Activated T-cell treated with anti-CD3 and anti-CD28 coated beads, Interleukin-2, amount 50 U/mL, for 4 hours (primary cell): ENCODE measurements at regions not wholly inside any gene's neighbourhood (a gene's known extent, or its start where the extent isn't known, plus 50 kb on each side); places are given as distances from the start of the nearest gene placed in this dataset.

ENCODE experiments used
- ATAC-seq, 2 donors: fragments of 200-7000 bp; cut with Tn5 transposase; one replicate each; pipeline ENCODE4 v1.10.0; 2021
- DNase-seq: peaks from one replicate; pipeline ENCODE4 v3.0.0-alpha.2; 2020
- H3K27me3 Mint-ChIP-seq: one replicate; pipeline ENCODE4 v1.8.0; 2021; ENCODE audit warnings: low read depth, mixed read lengths
- H3K36me3 Mint-ChIP-seq: one replicate; pipeline ENCODE4 v1.8.0; 2022; ENCODE audit warnings: mixed read lengths; ENCODE audit not compliant: insufficient read depth
- H3K4me1 Mint-ChIP-seq: one replicate; pipeline ENCODE4 v1.8.0; 2021; ENCODE audit warnings: low read depth, mixed read lengths
- H3K4me3 Mint-ChIP-seq: one replicate; pipeline ENCODE4 v1.8.0; 2021; ENCODE audit warnings: mild to moderate bottlenecking, moderate library complexity, mixed read lengths
- H3K9me3 Mint-ChIP-seq: one replicate; pipeline ENCODE4 v1.8.0; 2021; ENCODE audit warnings: mixed read lengths

DNA sequence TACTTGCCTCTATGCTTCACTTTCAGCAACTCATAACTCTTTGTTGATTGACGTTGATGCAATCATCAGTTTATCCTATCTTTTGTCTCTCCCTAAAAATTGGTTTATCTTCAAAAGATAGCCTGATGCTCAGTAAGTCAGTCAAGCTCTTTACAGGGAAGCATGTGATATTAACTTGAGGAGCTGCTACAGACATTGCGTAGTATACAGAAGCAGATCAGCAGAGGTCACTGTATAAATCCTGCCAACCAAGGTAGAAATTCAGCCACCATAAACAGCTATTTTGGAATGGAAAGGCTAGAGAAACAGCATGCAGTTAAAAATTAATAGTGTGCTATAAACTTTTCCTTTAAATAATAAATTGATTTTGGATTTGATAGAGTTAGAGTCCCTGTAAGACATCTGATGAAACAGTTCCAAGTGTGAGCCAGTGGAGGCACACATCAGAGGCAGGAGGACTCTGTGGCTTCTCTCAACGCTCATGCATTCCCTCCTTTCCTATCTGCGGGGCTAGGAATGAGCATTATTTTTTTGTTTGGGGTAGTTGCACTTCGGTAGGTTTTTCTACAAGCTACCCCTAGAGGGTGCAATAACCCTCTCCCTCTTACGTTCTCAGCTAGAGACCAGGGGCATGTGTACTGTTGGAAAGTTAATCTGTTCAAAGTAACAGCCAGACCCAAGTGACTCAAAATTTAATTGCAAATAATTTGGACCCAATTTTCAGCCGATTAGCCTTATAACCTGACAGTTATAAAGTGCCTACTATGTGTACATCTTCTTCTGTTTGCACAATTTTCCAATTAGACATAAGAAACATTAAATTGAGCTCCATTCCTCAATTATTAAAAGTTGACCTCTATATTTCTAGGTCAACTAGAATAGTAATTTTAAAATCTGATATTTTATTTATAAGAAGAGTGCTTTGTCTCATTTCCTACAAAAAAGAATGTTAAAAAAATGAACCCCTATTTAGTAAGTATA, 647.7 kb upstream of the SOX9 start:
- Mint-ChIP-seq H3K36me3 (no peaks in the 10 kb centered on the region), H3K27me3 (no peaks in the 10 kb centered on the region), H3K4me3 (no peak overlapping the region), H3K4me1 (no peaks in the 10 kb centered on the region), H3K9me3 (no peaks in the 10 kb centered on the region)
- no peak for DNase-seq
- ATAC-seq, result no peak

DNA sequence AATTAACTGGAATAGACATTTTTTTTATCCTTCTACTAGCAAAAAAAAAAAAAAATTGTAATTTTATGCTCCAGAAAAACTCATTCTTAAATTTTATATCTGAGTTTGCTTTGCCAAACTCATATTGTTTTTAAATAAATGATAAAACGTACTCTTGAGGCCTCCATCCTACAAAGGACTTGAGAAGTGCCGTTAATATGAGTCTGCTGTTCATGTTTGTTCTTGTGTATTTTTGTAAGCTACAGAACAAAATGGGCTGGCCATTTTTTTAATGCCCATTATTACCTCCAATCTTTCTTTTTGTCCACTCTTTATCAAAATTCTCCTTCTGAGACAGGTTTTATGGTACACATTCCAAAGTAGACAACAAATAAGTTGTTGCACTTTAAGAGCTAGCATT, 643.5 kb upstream of the SOX9 start:
- H3K4me3 Mint-ChIP-seq, result no peak overlapping the region
- ATAC-seq (no peak), DNase-seq (no peak)
- H3K36me3 Mint-ChIP-seq, result no peaks in the 10 kb centered on the region
- H3K4me1 Mint-ChIP-seq, result no peaks in the 10 kb centered on the region
- H3K27me3 Mint-ChIP-seq, result no peaks in the 10 kb centered on the region
- no peaks in the 10 kb centered on the region for H3K9me3 Mint-ChIP-seq

GRCh38 chr17:71480099-71480498, 640.7 kb upstream of the SOX9 start:
- Mint-ChIP-seq H3K27me3 (no peaks in the 10 kb centered on the region), H3K4me1 (no peaks in the 10 kb centered on the region), H3K9me3 (peaks cover 6% of the 10 kb centered on the region), H3K4me3 (no peak overlapping the region), H3K36me3 (no peaks in the 10 kb centered on the region)
- no peak for ATAC-seq
- DNase-seq, result no peak

- ATAC-seq, result no peak
- no peak for DNase-seq
- Mint-ChIP-seq H3K36me3 (no peaks in the 10 kb centered on the region), H3K4me1 (no peaks in the 10 kb centered on the region), H3K4me3 (no peak overlapping the region), H3K27me3 (no peaks in the 10 kb centered on the region), H3K9me3 (peaks cover 6% of the 10 kb centered on the region)
These were observed 638.2 kb upstream of the SOX9 start for GRCh38 chr17:71482625-71483024.

- H3K27me3 Mint-ChIP-seq, result no peaks in the 10 kb centered on the region
- H3K9me3 Mint-ChIP-seq, result peaks cover 10% of the 10 kb centered on the region
- no peaks in the 10 kb centered on the region for H3K4me1 Mint-ChIP-seq
- H3K36me3 Mint-ChIP-seq, result no peaks in the 10 kb centered on the region
- H3K4me3 Mint-ChIP-seq, result no peak overlapping the region
- no peak for ATAC-seq
- no peak for DNase-seq
These were observed 636.3 kb upstream of the SOX9 start for GRCh38 chr17:71484546-71484945.

DNA sequence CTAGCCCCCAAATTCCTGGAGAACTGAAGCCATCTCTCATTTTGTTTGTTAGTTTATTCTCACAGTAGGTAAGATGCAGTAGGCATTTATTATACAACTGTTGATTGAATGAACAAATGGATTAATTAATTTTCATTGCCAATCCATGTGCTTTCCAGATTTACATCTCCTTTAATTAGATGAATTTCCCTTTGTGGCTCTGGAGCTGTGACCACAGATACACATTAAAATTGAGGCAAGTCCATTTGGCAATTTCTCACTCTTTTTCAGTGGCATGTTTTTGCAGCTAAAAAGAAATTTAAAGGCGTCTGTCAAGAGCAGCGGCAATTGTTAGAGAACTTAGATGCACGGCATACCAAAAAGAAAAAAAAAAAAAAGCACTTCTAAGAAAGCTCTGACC, 635.4 kb upstream of the SOX9 start:
- Mint-ChIP-seq H3K4me3 (no peak overlapping the region), H3K36me3 (no peaks in the 10 kb centered on the region), H3K4me1 (no peaks in the 10 kb centered on the region), H3K9me3 (peaks cover 10% of the 10 kb centered on the region), H3K27me3 (no peaks in the 10 kb centered on the region)
- ATAC-seq (no peak), DNase-seq (no peak)

GRCh38 chr17:71486261-71486660, 634.6 kb upstream of the SOX9 start:
- Mint-ChIP-seq H3K9me3 (peaks cover 10% of the 10 kb centered on the region), H3K36me3 (no peaks in the 10 kb centered on the region), H3K4me3 (no peak overlapping the region), H3K4me1 (no peaks in the 10 kb centered on the region), H3K27me3 (no peaks in the 10 kb centered on the region)
- ATAC-seq, result no peak
- DNase-seq, result no peak

- no peak overlapping the region for H3K4me3 Mint-ChIP-seq
- no peaks in the 10 kb centered on the region for H3K4me1 Mint-ChIP-seq
- no peaks in the 10 kb centered on the region for H3K36me3 Mint-ChIP-seq
These were observed 632.0 kb upstream of the SOX9 start for GRCh38 chr17:71488851-71489250.

GRCh38 chr17:71494062-71494855, 626.6 kb upstream of the SOX9 start:
- Mint-ChIP-seq H3K36me3 (no peaks in the 10 kb centered on the region), H3K4me1 (no peaks in the 10 kb centered on the region), H3K4me3 (no peak overlapping the region), H3K9me3 (peaks cover 3% of the 10 kb centered on the region), H3K27me3 (no peaks in the 10 kb centered on the region)
- DNase-seq (no peak), ATAC-seq (no peak)

More at GRCh38 chr17:71488851-71489250, 632.0 kb upstream of the SOX9 start:
- Mint-ChIP-seq H3K9me3 (peaks cover 8% of the 10 kb centered on the region), H3K27me3 (no peaks in the 10 kb centered on the region)
- ATAC-seq (no peak), DNase-seq (no peak)

DNA sequence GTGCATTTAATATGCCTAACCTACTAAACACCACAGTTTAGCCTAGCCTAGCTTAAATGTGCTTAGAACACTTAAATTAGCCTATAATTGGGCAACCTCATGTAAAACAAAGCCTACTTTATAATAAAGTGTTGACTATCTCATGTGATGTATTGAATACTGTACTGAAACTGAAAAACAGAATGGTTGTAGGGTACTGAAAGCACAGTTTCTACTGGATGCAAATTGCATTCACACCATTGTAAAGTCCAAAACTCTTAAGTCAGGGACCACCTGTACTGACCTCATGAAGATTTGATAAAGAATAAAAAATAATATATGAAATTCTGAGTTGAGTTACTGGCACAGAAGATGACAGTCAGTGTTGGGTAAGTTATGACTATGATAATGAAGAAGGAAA, 625.4 kb upstream of the SOX9 start:
- H3K27me3 Mint-ChIP-seq, result no peaks in the 10 kb centered on the region

GRCh38 chr17:71496552-71496951, 624.3 kb upstream of the SOX9 start:
- ATAC-seq (no peak), DNase-seq (no peak)
- H3K4me3 Mint-ChIP-seq, result no peak overlapping the region
- H3K9me3 Mint-ChIP-seq, result peaks cover 3% of the 10 kb centered on the region
- H3K27me3 Mint-ChIP-seq, result no peaks in the 10 kb centered on the region
- no peaks in the 10 kb centered on the region for H3K4me1 Mint-ChIP-seq
- H3K36me3 Mint-ChIP-seq, result no peaks in the 10 kb centered on the region

More for the DNA sequence above, 625.4 kb upstream of the SOX9 start:
- no peak for DNase-seq
- no peaks in the 10 kb centered on the region for H3K36me3 Mint-ChIP-seq
- H3K4me1 Mint-ChIP-seq, result no peaks in the 10 kb centered on the region
- no peak for ATAC-seq
- no peak overlapping the region for H3K4me3 Mint-ChIP-seq
- peaks cover 3% of the 10 kb centered on the region for H3K9me3 Mint-ChIP-seq

GRCh38 chr17:71500761-71501555, 619.9 kb upstream of the SOX9 start:
- H3K4me1 Mint-ChIP-seq, result no peaks in the 10 kb centered on the region
- no peaks in the 10 kb centered on the region for H3K36me3 Mint-ChIP-seq
- H3K4me3 Mint-ChIP-seq, result no peak overlapping the region
- DNase-seq (no peak), ATAC-seq (no peak)
- H3K9me3 Mint-ChIP-seq, result no peaks in the 10 kb centered on the region
- no peaks in the 10 kb centered on the region for H3K27me3 Mint-ChIP-seq

- DNase-seq, result no peak
- no peaks in the 10 kb centered on the region for H3K9me3 Mint-ChIP-seq
- no peak for ATAC-seq
- H3K4me3 Mint-ChIP-seq, result no peak overlapping the region
- no peaks in the 10 kb centered on the region for H3K27me3 Mint-ChIP-seq
- no peaks in the 10 kb centered on the region for H3K36me3 Mint-ChIP-seq
- no peaks in the 10 kb centered on the region for H3K4me1 Mint-ChIP-seq
These were observed 619.1 kb upstream of the SOX9 start for GRCh38 chr17:71501711-71502110.

DNA sequence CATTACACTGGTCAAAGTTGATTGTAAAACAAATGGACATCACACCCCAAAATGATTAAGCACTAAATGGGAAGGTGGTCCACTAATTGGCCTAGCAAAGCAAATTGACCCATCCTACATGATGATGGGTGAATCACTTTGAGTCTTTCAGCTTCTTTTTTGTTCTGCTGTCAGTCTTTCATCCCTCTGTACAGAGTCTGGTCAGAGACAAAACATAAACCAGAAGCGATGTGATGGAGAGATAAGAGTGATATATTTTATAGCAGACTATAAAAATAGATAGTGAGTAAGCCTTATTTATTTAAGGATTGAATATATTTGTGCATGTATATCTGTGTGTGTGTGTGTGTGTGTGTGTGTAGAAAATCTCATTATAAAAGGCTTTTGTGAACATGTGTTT, 618.4 kb upstream of the SOX9 start:
- Mint-ChIP-seq H3K4me3 (no peak overlapping the region), H3K27me3 (no peaks in the 10 kb centered on the region), H3K36me3 (no peaks in the 10 kb centered on the region), H3K9me3 (no peaks in the 10 kb centered on the region), H3K4me1 (no peaks in the 10 kb centered on the region)
- DNase-seq, result no peak
- no peak for ATAC-seq
